ENCODE measurements at regions not wholly inside any gene's neighbourhood (a gene's known extent, or its start where the extent isn't known, plus 50 kb on each side); places are given as distances from the start of the nearest gene placed in this dataset.

GRCh38 chr19:13670846-13671245 lies 93.5 kb upstream of the MRI1 start:
- Mint-ChIP-seq H3K4me3 (no peak overlapping the region), H3K4me1 (peaks cover 10% of the 10 kb centered on the region), H3K36me3 (ENCODE audit: low read depth) (peaks cover 2% of the 10 kb centered on the region), H3K27ac (no peak overlapping the region), H3K27me3 (peaks cover 5% of the 10 kb centered on the region), H3K9me3 (peaks cover 5% of the 10 kb centered on the region)
- no peak for DNase-seq
- intact Hi-C loops (cut with micrococcal nuclease), result no loop called here
- no peak for ATAC-seq (ENCODE audit: low read depth)
- POLR2A ChIA-PET, result no interaction called here
- CTCF ChIA-PET, result no interaction called here
- no peak for TF ChIP-seq CTCF (IDR thresholded peaks at IDR 0.05)

GRCh38 chr19:13669780-13670355 lies 94.5 kb upstream of the MRI1 start:
- ATAC-seq (ENCODE audit: low read depth), result no peak
- TF ChIP-seq CTCF (IDR thresholded peaks at IDR 0.05), result no peak
- intact Hi-C loops (cut with micrococcal nuclease), result no loop called here
- Mint-ChIP-seq H3K4me1 (peaks cover 20% of the 10 kb centered on the region), H3K4me3 (no peak overlapping the region), H3K9me3 (peaks cover 5% of the 10 kb centered on the region), H3K36me3 (ENCODE audit: low read depth) (peaks cover 2% of the 10 kb centered on the region), H3K27me3 (peaks cover 2% of the 10 kb centered on the region), H3K27ac (no peak overlapping the region)
- POLR2A ChIA-PET, result no interaction called here
- DNase-seq, result no peak
- CTCF ChIA-PET, result no interaction called here

GRCh38 chr19:13668964-13669363 lies 95.4 kb upstream of the MRI1 start:
- Mint-ChIP-seq H3K27ac (no peak overlapping the region), H3K9me3 (peaks cover 5% of the 10 kb centered on the region), H3K4me1 (peaks cover 27% of the 10 kb centered on the region), H3K27me3 (peaks cover 2% of the 10 kb centered on the region), H3K36me3 (ENCODE audit: low read depth) (peaks cover 2% of the 10 kb centered on the region), H3K4me3 (no peak overlapping the region)
- TF ChIP-seq CTCF (IDR thresholded peaks at IDR 0.05), result no peak
- DNase-seq (no peak), ATAC-seq (ENCODE audit: low read depth) (no peak)
- ChIA-PET CTCF (no interaction called here), POLR2A (no interaction called here)
- intact Hi-C loops (cut with micrococcal nuclease), result no loop called here

- H3K27ac Mint-ChIP-seq, result no peak overlapping the region
- no peak for DNase-seq
- intact Hi-C loops (cut with micrococcal nuclease), result no loop called here
These were observed 98.2 kb upstream of the MRI1 start for GRCh38 chr19:13666165-13666564.

More at GRCh38 chr19:13666165-13666564, 98.2 kb upstream of the MRI1 start:
- no peak for TF ChIP-seq CTCF (IDR thresholded peaks at IDR 0.05)
- CTCF ChIA-PET, result no interaction called here
- Mint-ChIP-seq H3K4me1 (peaks cover 23% of the 10 kb centered on the region), H3K36me3 (ENCODE audit: low read depth) (no peaks in the 10 kb centered on the region), H3K27me3 (no peaks in the 10 kb centered on the region), H3K9me3 (no peaks in the 10 kb centered on the region), H3K4me3 (no peak overlapping the region)
- POLR2A ChIA-PET, result interaction anchor here (0.6 kb wide), 1 partner anchor 695 kb away, joined by 9 read pairs; no protein-coding TSS in a partner anchor
- no peak for ATAC-seq (ENCODE audit: low read depth)

Measured in activated B cell treated with CpG ODN at 0.5 μM for 24 hours (primary cell).